SK-N-MC (cell line): ENCODE measurements at regions not wholly inside any gene's neighbourhood (a gene's known extent, or its start where the extent isn't known, plus 50 kb on each side); places are given as distances from the start of the nearest gene placed in this dataset.
"Not testable (repeated sequence)": the region's sequence is repeated elsewhere in the genome, so short reads cannot be mapped to it uniquely, and the experiment has no call there.

Experiments used
- DNase-seq: peaks from one replicate; pipeline ENCODE4 v3.0.0-alpha.2; 2011; ENCODE audit warnings: low read depth, low spot score
- H3K27ac ChIP-seq: fragments of 200-600 bp; sonication (generic); 2 replicates; pipeline ENCODE4 v1.5.1; 2016; ENCODE audit warnings: mixed run types
- H3K36me3 ChIP-seq: fragments of 200-600 bp; sonication (generic); 2 replicates; pipeline ENCODE4 v1.6.1; 2017; ENCODE audit warnings: antibody characterized with exemption, low read length, mixed read lengths; ENCODE audit not compliant: insufficient read depth
- H3K4me3 ChIP-seq: fragments of 200-600 bp; sonication (generic); 2 replicates; pipeline ENCODE4 v1.5.1; 2016
- H3K9ac ChIP-seq: fragments of 200-600 bp; sonication (generic); 2 replicates; pipeline ENCODE4 v1.8.0; 2017; ENCODE audit warnings: mixed run types, mixed read lengths; ENCODE audit not compliant: insufficient read length
- H3K9me3 ChIP-seq: fragments of 200-600 bp; sonication (generic); 2 replicates; pipeline ENCODE4 v1.6.1; 2017; ENCODE audit warnings: low read depth, mild to moderate bottlenecking, antibody characterized with exemption, low read length, moderate library complexity, mixed read lengths
- EZH2 ChIP-seq: fragments of 200-600 bp; sonication (generic); IDR thresholded peaks from one replicate; pipeline ENCODE4 v1.6.1; 2017; ENCODE audit warnings: antibody characterized with exemption
- FOXP2 ChIP-seq: optimal IDR thresholded peaks from 2 replicates; pipeline ENCODE3; 2011; ENCODE audit warnings: mild to moderate bottlenecking, moderate library complexity; ENCODE audit not compliant: insufficient read depth; ENCODE audit errors: extremely low read length, control extremely low read depth
- POLR2AphosphoS5 ChIP-seq: IDR thresholded peaks from 2 replicates; pipeline ENCODE4 v1.6.1; 2012; ENCODE audit warnings: mild to moderate bottlenecking, low read depth, low read length, borderline replicate concordance

DNA sequence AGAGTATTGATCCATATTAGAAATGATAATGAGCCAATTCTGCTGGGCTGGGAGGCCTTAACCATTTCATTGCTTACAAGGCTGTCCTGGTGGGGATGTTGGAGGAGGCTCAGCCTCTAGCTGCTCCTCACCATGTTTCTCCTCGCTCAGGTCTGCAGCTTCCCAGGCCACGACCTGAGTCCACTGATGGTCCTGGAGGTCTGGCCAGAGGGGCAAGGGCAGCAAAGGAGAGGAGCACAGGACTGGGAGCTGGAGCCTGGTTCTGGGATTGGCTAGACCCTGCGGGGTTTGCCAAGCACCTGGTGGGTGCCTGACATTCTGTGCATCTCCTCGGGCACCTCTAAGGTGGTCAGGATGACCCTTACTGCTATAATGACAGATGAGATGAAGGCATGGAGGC, 92.6 kb downstream of the KIF26A start:
- Histone ChIP-seq H3K9me3 (no peaks in the 10 kb centered on the region), H3K27ac (no peak overlapping the region), H3K36me3 (no peaks in the 10 kb centered on the region), H3K4me3 (no peak overlapping the region), H3K9ac (no peak overlapping the region)
- no peak for DNase-seq
- TF ChIP-seq FOXP2 (no peak), EZH2 (no peak), POLR2AphosphoS5 (no peak)

DNA sequence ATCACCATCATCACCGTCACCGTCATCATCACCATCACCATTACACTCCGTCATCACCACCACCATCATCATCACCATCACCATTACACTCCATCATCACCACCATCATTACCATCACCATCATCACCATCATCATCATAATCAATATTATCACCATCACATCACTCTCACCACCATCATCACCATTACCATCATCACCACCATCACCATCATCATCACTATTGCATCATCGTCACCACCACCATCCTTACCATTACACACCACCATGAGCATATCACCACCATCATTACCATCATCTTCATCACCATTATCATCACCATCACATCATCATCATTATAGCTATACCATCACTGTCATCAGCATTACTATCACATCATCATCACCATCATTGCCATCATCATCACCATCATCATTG, 93.7 kb downstream of the KIF26A start:
- H3K36me3 ChIP-seq = no peaks in the 10 kb centered on the region
- no peak for DNase-seq
- TF ChIP-seq FOXP2 (no peak), EZH2 (no peak), POLR2AphosphoS5 (no peak)
- H3K9me3 ChIP-seq = no peaks in the 10 kb centered on the region
- H3K4me3 ChIP-seq = no peak overlapping the region
- H3K9ac ChIP-seq = no peak overlapping the region
- no peak overlapping the region for H3K27ac ChIP-seq

DNA sequence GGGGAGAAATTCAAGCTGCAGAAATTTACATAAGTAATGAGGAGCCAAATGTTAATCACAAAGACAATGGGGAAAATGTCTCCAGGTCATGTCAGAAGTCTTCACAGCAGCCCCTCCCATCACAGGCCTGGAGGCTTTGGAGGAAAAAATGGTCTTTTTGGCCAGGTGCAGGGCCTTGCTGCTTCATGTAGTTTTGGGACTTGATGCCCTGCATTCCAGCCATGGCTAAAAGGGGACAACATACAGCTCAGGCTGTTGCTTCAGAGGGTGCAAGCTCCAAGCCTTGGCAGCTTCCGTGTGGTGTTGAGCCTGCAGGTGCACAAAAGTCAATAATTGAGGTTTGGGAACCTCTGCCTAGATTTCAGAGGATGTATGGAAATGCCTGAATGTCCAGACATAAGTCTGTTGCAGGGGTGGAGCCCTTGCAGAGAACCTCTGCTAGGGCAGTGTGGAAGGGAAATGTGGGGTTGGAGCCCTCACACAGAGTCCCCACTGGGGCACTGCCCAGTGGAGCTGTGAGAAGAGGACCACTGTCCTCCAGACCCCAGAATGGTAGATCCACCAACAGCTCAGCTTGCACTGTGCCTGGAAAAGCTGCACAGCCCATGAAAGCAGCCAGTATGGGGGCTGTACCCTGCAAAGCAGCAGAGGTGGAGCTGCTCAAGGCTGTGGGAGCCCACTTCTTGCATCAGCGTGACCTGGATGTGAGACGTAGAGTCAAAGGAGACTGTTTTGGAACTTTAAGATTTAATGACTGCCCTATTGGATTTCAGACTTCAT, 95.8 kb downstream of the KIF26A start:
- not testable (repeated sequence) for H3K36me3 ChIP-seq, DNase-seq, H3K27ac ChIP-seq, H3K9ac ChIP-seq, H3K9me3 ChIP-seq, H3K4me3 ChIP-seq

DNA sequence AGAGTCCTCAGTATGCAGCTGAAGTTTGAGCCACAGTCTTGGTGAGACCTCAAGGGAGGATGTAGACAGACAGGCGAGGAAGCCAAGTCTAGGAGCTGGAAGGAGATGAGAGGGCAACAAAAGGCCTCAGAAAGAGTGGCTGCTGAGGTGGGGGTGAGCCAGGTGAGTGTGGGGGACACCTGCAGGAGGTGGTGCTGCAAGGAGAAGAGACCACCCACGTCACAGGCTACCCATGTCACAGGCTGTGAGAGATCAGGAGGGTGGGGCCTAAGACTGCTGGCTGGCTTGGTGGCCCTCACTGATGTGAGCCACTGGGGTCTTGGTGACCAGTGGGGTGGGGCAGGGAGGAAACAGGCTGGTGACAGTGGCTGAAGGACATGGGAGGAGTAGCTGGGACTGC, 97.3 kb downstream of the KIF26A start:
- H3K36me3 ChIP-seq = no peaks in the 10 kb centered on the region
- no peak overlapping the region for H3K9ac ChIP-seq
- no peak for DNase-seq
- TF ChIP-seq FOXP2 (no peak), POLR2AphosphoS5 (no peak), EZH2 (no peak)
- H3K4me3 ChIP-seq = no peak overlapping the region
- H3K27ac ChIP-seq = no peak overlapping the region
- H3K9me3 ChIP-seq = no peaks in the 10 kb centered on the region

- Histone ChIP-seq H3K36me3 (no peaks in the 10 kb centered on the region), H3K27ac (no peak overlapping the region), H3K9ac (no peak overlapping the region), H3K4me3 (no peak overlapping the region), H3K9me3 (no peaks in the 10 kb centered on the region)
- no peak for TF ChIP-seq FOXP2
- TF ChIP-seq EZH2 = no peak
- TF ChIP-seq POLR2AphosphoS5 = no peak
- no peak for DNase-seq
These were observed 99.5 kb downstream of the KIF26A start for GRCh38 chr14:104237651-104238423.

DNA sequence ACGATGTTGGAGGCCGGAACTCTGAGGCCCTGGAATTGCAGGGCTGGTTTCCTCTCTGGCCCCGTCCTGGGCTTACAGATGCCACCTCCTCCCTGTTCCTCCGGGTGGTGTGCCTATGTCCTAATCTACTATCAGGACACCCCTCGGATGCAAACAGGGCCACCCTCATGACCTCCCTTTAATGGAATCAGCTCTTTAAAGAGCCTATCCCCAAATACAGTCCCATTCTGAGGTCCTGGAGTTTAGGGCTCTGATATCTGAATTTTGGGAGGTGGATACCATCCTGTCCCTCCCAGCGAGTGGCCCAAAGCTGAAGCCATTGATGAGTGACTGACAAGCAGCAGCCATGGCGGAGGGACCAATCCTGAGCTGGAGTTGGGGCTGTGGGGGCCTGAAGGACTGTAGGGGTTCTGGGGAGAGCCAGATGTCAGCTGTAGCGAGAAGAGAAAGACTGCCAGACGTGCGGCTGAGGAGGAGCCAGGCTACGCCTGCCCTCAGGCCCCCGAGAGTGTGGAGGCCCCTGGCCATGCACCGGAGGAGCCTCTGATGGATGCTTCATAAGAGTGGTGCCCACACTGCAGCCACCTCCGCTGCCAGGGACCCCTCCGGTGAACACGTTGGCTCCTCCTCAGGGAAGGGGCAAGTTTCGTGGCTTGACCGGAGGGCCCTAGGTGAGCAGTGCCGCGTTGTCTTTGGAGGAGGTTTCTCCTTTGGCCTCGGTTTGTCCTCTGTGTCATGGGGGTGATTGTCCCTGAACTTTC, 100.2 kb downstream of the KIF26A start:
- no peaks in the 10 kb centered on the region for H3K9me3 ChIP-seq
- TF ChIP-seq POLR2AphosphoS5 (no peak), FOXP2 (no peak), EZH2 (no peak)
- H3K4me3 ChIP-seq = no peak overlapping the region
- H3K9ac ChIP-seq = no peak overlapping the region
- no peak overlapping the region for H3K27ac ChIP-seq
- no peak for DNase-seq
- H3K36me3 ChIP-seq = no peaks in the 10 kb centered on the region

GRCh38 chr14:104239185-104239775, 100.9 kb downstream of the KIF26A start:
- Histone ChIP-seq H3K9me3 (no peaks in the 10 kb centered on the region), H3K4me3 (no peak overlapping the region), H3K27ac (no peak overlapping the region), H3K9ac (no peak overlapping the region), H3K36me3 (no peaks in the 10 kb centered on the region)
- no peak for DNase-seq
- no peak for TF ChIP-seq POLR2AphosphoS5
- no peak for TF ChIP-seq EZH2
- TF ChIP-seq FOXP2 = no peak

- Histone ChIP-seq H3K9me3 (no peaks in the 10 kb centered on the region), H3K4me3 (no peak overlapping the region), H3K27ac (no peak overlapping the region), H3K36me3 (no peaks in the 10 kb centered on the region), H3K9ac (no peak overlapping the region)
- no peak for TF ChIP-seq EZH2
- TF ChIP-seq POLR2AphosphoS5 = no peak
- TF ChIP-seq FOXP2 = no peak
- no peak for DNase-seq
These were observed 101.5 kb downstream of the KIF26A start for GRCh38 chr14:104239861-104240301.
